CD4-positive, alpha-beta T cell treated with Interleukin-12 subunit alpha and Interleukin-12 subunit beta, for 1 hour (primary cell): ENCODE measurements at regions not wholly inside any gene's neighbourhood (a gene's known extent, or its start where the extent isn't known, plus 50 kb on each side); places are given as distances from the start of the nearest gene placed in this dataset.

ENCODE experiments used
- DNase-seq: peaks from one replicate; pipeline ENCODE4 v3.0.0-alpha.2; 2020

DNA sequence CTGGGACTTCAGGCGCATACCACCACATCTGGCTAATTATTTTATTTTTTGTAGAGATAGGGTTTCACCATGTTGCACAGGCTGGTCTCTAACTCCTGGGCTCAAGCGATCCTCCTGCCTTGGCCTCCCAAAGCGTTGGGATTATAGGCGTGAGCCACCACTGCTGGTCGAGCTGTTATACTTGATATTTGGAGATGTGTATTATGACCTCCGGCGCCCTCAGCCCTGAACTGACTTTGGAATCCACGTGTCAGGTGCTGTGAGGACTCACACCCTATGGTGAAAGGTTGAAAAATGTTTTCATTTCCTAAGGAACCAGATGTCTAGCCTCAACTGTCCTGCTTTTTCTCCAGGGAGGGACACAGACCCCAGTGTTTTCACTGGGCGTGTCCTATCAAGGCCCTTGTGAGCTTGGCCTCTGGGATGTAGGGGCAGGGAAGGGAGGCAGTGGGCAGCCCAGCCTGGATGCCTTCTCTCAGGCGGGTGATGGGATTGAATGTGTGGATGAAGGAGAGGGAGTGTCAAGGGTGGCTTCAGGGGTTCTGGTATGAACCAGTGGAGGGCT, 56.4 kb upstream of the HAAO start:
- DNase-seq: no peak

GRCh38 chr2:42848265-42848664, 55.9 kb upstream of the HAAO start:
- DNase-seq: no peak

DNA sequence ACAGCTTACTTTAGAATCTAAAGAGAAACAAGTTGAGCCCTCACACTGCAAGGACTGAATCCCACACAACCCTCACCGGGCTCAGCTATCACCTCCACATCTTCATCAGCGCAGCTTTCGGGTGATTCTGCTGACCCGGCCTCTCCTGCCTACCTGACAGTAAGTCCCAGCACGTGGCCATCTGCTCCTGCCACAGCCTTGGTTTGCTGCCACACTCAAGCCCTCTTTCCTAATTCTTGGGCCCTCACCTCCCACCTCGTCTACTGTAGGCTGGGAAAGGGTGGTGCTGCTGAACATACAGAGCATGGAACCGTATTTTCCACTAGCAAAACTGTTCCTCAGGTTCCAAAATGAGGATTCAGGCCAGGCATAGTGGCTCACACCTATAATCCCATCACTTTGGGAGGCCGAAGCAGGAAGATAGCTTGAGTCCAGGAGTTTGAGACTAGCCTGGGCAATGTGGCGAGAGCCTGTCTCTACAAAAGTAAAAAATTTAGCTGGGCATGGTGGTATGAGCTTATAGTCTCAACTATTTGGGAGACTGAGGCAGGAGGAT, 55.3 kb upstream of the HAAO start:
- no peak for DNase-seq

DNA sequence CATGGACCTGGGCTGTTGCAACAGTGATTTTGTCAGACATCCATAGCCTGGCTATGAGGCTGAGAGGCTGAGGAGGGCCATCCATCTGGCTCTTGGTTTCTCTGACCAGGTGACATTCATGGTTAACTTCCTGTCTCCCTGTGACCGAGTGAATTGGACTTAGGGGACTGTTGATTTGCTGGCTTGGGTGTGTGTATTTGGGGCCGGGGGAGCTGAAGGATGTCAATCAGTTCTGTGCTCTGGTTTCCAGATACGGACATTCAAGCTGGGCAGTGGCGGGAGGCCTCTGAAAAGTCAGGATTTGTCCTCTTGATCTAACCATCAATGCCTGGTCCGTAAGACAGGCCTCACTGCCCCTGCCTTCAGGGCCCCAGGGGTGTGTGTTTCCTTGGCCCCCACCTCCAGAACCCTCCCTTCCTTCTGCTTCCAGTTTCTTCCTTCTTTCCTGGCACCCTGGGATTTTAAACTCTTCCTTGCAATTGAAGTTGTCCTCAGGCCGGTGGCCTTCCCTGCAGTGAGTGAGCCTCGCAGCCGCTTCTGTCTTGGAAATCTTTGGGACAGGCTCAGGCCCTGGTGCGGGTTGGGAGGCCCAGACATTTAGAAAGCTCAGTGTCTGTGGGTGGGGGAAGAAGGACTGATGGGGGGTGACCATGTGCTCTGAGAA, 54.7 kb upstream of the HAAO start:
- no peak for DNase-seq

GRCh38 chr2:42846026-42846425, 53.6 kb upstream of the HAAO start:
- no peak for DNase-seq

GRCh38 chr2:42844901-42845821, 52.8 kb upstream of the HAAO start:
- DNase-seq: no peak

- DNase-seq: no peak
These were observed 52.0 kb upstream of the HAAO start for GRCh38 chr2:42844366-42844765.

DNA sequence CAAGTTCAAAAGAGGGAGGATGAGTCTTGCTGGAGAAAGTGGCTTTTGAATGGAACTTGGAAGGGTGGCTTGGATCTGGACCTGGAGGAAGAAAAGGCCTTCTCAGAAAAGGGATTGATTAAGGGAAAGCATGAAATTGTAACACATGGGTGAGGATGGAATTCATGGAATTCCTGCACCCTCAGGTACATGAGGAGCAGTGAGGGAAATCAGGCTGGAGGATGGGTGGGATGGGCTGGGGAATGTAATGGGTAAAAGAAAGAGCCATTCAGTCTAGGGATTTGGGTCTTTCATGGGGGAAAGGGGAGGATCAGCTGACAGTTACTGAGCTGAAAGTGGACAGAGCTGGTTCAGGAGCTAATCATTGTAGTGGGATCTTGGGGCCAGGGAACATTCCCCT, 51.2 kb upstream of the HAAO start:
- DNase-seq: no peak

- DNase-seq: no peak
These were observed 50.7 kb upstream of the HAAO start for GRCh38 chr2:42843131-42843530.

DNA sequence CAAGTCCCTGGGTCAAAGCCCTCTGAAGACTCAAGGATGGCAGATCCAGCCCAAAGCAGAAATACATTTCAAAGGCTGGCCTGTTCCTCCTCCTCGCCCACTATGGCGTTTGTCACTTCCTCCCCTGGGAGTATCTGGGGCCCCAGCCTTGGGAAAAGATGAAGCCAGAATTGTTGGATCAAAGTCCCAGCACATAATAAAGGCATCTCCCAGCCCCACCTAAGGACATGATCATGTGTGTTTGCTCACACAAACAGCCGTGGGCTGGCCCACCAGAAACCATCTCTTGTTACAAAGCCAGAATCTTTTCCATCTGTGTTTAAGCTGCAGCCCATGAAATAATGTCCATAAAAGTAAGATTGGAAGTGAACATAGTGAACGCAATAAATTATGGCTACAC, 50.1 kb upstream of the HAAO start:
- DNase-seq: no peak
